SK-N-SH (cell line): ENCODE measurements at regions not wholly inside any gene's neighbourhood (a gene's known extent, or its start where the extent isn't known, plus 50 kb on each side); places are given as distances from the start of the nearest gene placed in this dataset.
A peak's percentile ranks its signal among the peaks of the same experiment; 100 is the strongest.

Experiments used
- CTCF ChIA-PET: fragments of 300-600, 350-600 bp; formaldehyde crosslinking; extraction: SDS; loops from one replicate; lab custom pipeline; 2021; lab: Yijun Ruan, JAX
- POLR2A ChIA-PET: fragments of 350-600 bp; sonication (Branson Sonifier 250); formaldehyde crosslinking; extraction: SDS; loops from one replicate; lab custom pipeline; 2020; ENCODE audit warnings: antibody characterized with exemption, inconsistent platforms; lab: Yijun Ruan, JAX
- DNase-seq: peaks from one replicate; pipeline ENCODE4 v3.0.0; 2012
- H2AFZ ChIP-seq: fragments of 200-600 bp; sonication (generic); 2 replicates; pipeline ENCODE4 v1.8.1; 2016; ENCODE audit warnings: antibody characterized with exemption, mild to moderate bottlenecking, low read depth
- H3F3A ChIP-seq: fragments of 200-600 bp; sonication (generic); replicated peaks from 2 replicates; pipeline ENCODE3; 2016; ENCODE audit warnings: antibody characterized with exemption, mild to moderate bottlenecking; ENCODE audit not compliant: insufficient read depth
- H3K27ac ChIP-seq, 2 experiments: fragments of 200-500 bp in 1 of 2; fragments of 200-600 bp in 1 of 2; sonication (Bioruptor generic) in 1 of 2; sonication (generic), shearing (Covaris generic) in 1 of 2; 2 replicates each; pipeline versions ENCODE4 v1.5.1 to v1.6.1; 2014 to 2016; ENCODE audit warnings: low read depth in 2 of 2, inconsistent platforms in 1 of 2, low read length in 1 of 2, mild to moderate bottlenecking in 1 of 2, mixed read lengths in 1 of 2
- H3K27me3 ChIP-seq: fragments of 200-600 bp; sonication (generic), shearing (Covaris generic); 2 replicates; pipeline ENCODE4 v1.6.1; 2016; ENCODE audit warnings: mixed run types; ENCODE audit not compliant: insufficient read depth
- H3K36me3 ChIP-seq, 2 experiments: fragments of 200-500 bp in 1 of 2; fragments of 200-600 bp in 1 of 2; sonication (Bioruptor generic) in 1 of 2; sonication (generic) in 1 of 2; replicated peaks in 1 of 2; 2 replicates each; pipeline versions ENCODE3 to v1.5.1; 2014 to 2016; ENCODE audit warnings: low read length in 1 of 2, mild to moderate bottlenecking in 1 of 2; ENCODE audit not compliant: insufficient read depth in 2 of 2, control insufficient read depth in 1 of 2
- H3K4me1 ChIP-seq, 2 experiments: fragments of 200-500 bp in 1 of 2; fragments of 200-600 bp in 1 of 2; sonication (Bioruptor generic) in 1 of 2; sonication (generic), shearing (Covaris generic) in 1 of 2; 2 replicates each; pipeline versions ENCODE4 v1.5.1 to v1.6.1; 2014 to 2016; ENCODE audit warnings: low read depth in 1 of 2, low read length in 1 of 2, mixed run types in 1 of 2; ENCODE audit not compliant: insufficient read depth in 2 of 2, control insufficient read depth in 1 of 2
- H3K4me2 ChIP-seq: fragments of 200-600 bp; sonication (generic), shearing (Covaris generic); 2 replicates; pipeline ENCODE4 v1.6.1; 2017; ENCODE audit warnings: mixed run types
- H3K4me3 ChIP-seq, 2 experiments: fragments of 200-500 bp in 1 of 2; fragments of 200-600 bp in 1 of 2; sonication (Bioruptor generic) in 1 of 2; sonication (generic), shearing (Covaris generic) in 1 of 2; 2 replicates each; pipeline versions ENCODE4 v1.5.1 to v1.8.1; 2014 to 2016; ENCODE audit warnings: low read depth in 2 of 2, inconsistent platforms in 1 of 2, low read length in 1 of 2, mild to moderate bottlenecking in 1 of 2, mixed read lengths in 1 of 2, moderate library complexity in 1 of 2
- H3K79me2 ChIP-seq: fragments of 200-600 bp; sonication (generic); 2 replicates; pipeline ENCODE4 v1.8.1; 2017; ENCODE audit warnings: mild to moderate bottlenecking; ENCODE audit not compliant: insufficient read depth
- H3K9ac ChIP-seq: fragments of 200-600 bp; sonication (generic); 2 replicates; pipeline ENCODE4 v1.6.1; 2017; ENCODE audit warnings: mixed run types
- H3K9me2 ChIP-seq: fragments of 200-600 bp; sonication (generic); 2 replicates; pipeline ENCODE4 v1.6.1; 2017; ENCODE audit warnings: mixed run types
- H3K9me3 ChIP-seq: fragments of 200-600 bp; sonication (generic); 2 replicates; pipeline ENCODE4 v1.6.1; 2017; ENCODE audit warnings: mixed run types, mild to moderate bottlenecking, moderate library complexity
- H4K20me1 ChIP-seq: fragments of 200-600 bp; sonication (generic); 2 replicates; pipeline ENCODE4 v1.6.1; 2017; ENCODE audit warnings: mild to moderate bottlenecking, mixed run types; ENCODE audit not compliant: insufficient read depth
- FOXJ3 ChIP-seq: sonication (generic); formaldehyde crosslinking; IDR thresholded peaks from 2 replicates; pipeline ENCODE4 v1.5.1; 2020; ENCODE audit warnings: mild to moderate bottlenecking, missing genetic modification reagents
- FOXM1 ChIP-seq: IDR thresholded peaks from 2 replicates; pipeline ENCODE4 v1.4.0; 2012; ENCODE audit warnings: low read depth, mild to moderate bottlenecking
- NRF1 ChIP-seq: IDR thresholded peaks from 2 replicates; pipeline ENCODE4 v1.6.1; 2012; ENCODE audit warnings: low read depth, mild to moderate bottlenecking, low read length
- POLR2AphosphoS5 ChIP-seq: IDR thresholded peaks from 2 replicates; pipeline ENCODE4 v1.6.1; 2012; ENCODE audit warnings: low read depth, low read length
- RAD21 ChIP-seq: IDR thresholded peaks from 2 replicates; pipeline ENCODE4 v1.6.1; 2012; ENCODE audit warnings: mild to moderate bottlenecking, low read length
- RXRA ChIP-seq: IDR thresholded peaks from 2 replicates; pipeline ENCODE4 v1.4.0; 2012; ENCODE audit warnings: low read depth, mild to moderate bottlenecking, borderline replicate concordance
- TAF1 ChIP-seq: IDR thresholded peaks from 2 replicates; pipeline ENCODE4 v1.6.1; 2012; ENCODE audit warnings: low read depth, mild to moderate bottlenecking, low read length, moderate library complexity, borderline replicate concordance
- TCF12 ChIP-seq: IDR thresholded peaks from 2 replicates; pipeline ENCODE4 v1.4.0; 2012
- TEAD4 ChIP-seq: IDR thresholded peaks from 2 replicates; pipeline ENCODE4 v1.4.0; 2012; ENCODE audit warnings: mild to moderate bottlenecking, borderline replicate concordance; ENCODE audit not compliant: insufficient read depth
- WGBS: methylation state at CpG from one replicate; pipeline ENCODE4 v1.1.6; 2017; ENCODE audit warnings: low lambda C conversion rate; 5-methylcytosine and 5-hydroxymethylcytosine counted together
- TF ChIP-seq, protein P1 (sequence below): fragments of 150-350 bp; IDR thresholded peaks from 2 replicates; pipeline ENCODE4 v1.6.1; 2017; ENCODE audit warnings: antibody characterized with exemption, low read length, low read depth, borderline replicate concordance
- TF ChIP-seq, protein P2 (sequence below): IDR thresholded peaks from 2 replicates; pipeline ENCODE4 v1.4.0; 2012; ENCODE audit warnings: low read depth, borderline replicate concordance
- TF ChIP-seq, protein P3 (sequence below): fragments of 200-600 bp; sonication (generic); IDR thresholded peaks from 2 replicates; pipeline ENCODE4 v1.6.1; 2017; ENCODE audit warnings: antibody characterized with exemption, mild to moderate bottlenecking, moderate library complexity

DNA sequence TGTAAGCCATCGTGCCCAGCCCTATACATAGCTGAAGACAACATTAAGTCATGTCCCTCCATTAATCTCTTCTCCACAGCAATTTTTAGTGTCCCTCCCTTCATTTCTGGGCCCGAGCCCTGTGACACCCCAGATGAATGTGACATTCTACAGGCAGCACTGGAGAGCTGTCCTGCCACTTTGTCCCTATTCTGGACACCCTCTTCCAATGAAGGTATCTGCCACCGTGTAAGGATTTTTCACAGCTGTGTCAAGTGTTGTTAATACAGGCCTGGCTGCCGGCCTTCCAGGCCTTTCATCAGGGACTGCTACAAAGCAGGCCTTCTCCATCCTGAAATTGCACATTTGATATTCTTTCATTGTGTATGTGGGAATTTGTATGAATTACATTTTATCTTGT is 62.0 kb upstream of the SLC28A3 start (continued):
- TF ChIP-seq, protein P1, sequence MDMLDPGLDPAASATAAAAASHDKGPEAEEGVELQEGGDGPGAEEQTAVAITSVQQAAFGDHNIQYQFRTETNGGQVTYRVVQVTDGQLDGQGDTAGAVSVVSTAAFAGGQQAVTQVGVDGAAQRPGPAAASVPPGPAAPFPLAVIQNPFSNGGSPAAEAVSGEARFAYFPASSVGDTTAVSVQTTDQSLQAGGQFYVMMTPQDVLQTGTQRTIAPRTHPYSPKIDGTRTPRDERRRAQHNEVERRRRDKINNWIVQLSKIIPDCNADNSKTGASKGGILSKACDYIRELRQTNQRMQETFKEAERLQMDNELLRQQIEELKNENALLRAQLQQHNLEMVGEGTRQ, result no peak
- TF ChIP-seq FOXM1 (no peak), TCF12 (no peak), NRF1 (no peak)

DNA sequence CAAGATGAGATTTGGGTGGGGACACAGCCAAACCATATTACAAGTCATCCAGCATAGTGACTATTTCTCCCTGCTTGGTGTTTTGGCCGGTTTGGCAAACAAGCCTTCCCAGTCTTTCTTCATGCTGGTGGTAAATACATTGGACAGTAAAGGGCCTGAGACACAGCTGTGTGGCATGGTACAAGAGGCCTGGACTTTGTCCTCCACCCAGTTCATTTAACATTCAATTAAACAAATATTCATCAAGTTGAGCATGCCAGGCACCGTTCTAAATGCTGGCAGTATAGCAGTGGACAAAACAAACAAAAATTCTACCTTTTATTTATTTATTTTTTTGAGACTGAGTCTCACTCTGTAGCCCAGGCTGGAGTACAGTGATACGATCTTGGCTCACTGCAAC is 62.7 kb upstream of the SLC28A3 start:
- Histone ChIP-seq H3K4me1 (no peaks in the 10 kb centered on the region), H3K4me2 (no peak overlapping the region), H3K9me2 (no peaks in the 10 kb centered on the region), H3K27me3 (no peaks in the 10 kb centered on the region), H2AFZ (no peak overlapping the region), H3K36me3 (no peaks in the 10 kb centered on the region), H3K9me3 (no peaks in the 10 kb centered on the region), H4K20me1 (no peaks in the 10 kb centered on the region), H3F3A (no peaks in the 10 kb centered on the region), H3K27ac (no peak overlapping the region), H3K9ac (no peak overlapping the region), H3K79me2 (no peaks in the 10 kb centered on the region), H3K4me3 (no peak overlapping the region)
- POLR2A ChIA-PET, result no interaction called here
- DNase-seq, result no peak
- no peak for TF ChIP-seq TAF1
- no peak for TF ChIP-seq POLR2AphosphoS5
- TF ChIP-seq TEAD4, result no peak
- TF ChIP-seq, protein P2, sequence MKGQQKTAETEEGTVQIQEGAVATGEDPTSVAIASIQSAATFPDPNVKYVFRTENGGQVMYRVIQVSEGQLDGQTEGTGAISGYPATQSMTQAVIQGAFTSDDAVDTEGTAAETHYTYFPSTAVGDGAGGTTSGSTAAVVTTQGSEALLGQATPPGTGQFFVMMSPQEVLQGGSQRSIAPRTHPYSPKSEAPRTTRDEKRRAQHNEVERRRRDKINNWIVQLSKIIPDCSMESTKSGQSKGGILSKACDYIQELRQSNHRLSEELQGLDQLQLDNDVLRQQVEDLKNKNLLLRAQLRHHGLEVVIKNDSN, result no peak
- TF ChIP-seq RXRA, result no peak
- CTCF ChIA-PET, result interaction anchor here (0.8 to 1.8 kb wide), 8 partner anchors 8 to 1207 kb away, joined by 3 to 7 read pairs (median 5); no protein-coding TSS in a partner anchor
- WGBS, result 36% methylated on average over 2 of the region's 3 CpGs

DNA sequence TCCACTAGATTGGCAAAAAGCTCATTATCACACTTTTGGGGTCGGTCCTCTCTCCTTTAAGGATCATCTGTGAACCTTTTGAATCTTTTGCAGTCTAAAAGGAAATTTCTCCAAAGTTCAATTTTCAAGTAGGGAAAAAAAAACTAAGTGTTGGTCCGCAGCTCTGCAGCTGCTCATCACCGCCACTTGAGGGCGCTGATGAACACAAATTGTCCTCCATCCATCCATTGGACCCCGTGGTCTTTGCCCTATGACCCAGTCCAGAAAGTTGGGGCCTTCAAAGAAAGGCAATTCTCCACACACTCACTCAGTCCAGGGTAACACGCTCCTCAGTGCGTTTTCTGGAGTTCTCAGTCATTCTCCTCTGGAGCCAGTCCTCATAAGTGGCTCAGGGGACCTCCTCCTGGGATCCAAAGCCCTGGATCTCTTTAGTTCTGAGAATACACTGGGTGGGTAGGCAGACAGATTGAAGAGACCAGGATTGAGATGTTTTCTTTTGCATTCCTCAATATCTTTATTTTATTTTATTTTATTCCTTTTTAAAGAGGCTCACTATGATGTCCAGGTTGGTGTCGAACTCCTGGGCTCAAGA is 63.6 kb upstream of the SLC28A3 start:
- Histone ChIP-seq H3K9ac (no peak overlapping the region), H3K9me2 (no peaks in the 10 kb centered on the region), H3F3A (no peaks in the 10 kb centered on the region), H3K4me2 (no peak overlapping the region), H3K27me3 (no peaks in the 10 kb centered on the region), H3K79me2 (no peaks in the 10 kb centered on the region), H3K27ac (no peak overlapping the region), H3K36me3 (no peaks in the 10 kb centered on the region), H3K4me3 (peak overlapping the region in 1 of 2 experiments; percentile 37; a peak in 1 of 4 replicates), H2AFZ (no peak overlapping the region), H3K4me1 (no peaks in the 10 kb centered on the region), H3K9me3 (no peaks in the 10 kb centered on the region), H4K20me1 (no peaks in the 10 kb centered on the region)
- POLR2A ChIA-PET, result no interaction called here
- peak; percentile 58 for DNase-seq
- CTCF ChIA-PET, result interaction anchor here (0.8 to 1.8 kb wide), 9 partner anchors 9 to 1206 kb away, joined by 3 to 7 read pairs (median 5); no protein-coding TSS in a partner anchor
- 36% methylated on average over 8 of the region's 8 CpGs for WGBS
- no peak for TF ChIP-seq FOXJ3 (CRISPR knock-in tag)
- TF ChIP-seq, protein P3, sequence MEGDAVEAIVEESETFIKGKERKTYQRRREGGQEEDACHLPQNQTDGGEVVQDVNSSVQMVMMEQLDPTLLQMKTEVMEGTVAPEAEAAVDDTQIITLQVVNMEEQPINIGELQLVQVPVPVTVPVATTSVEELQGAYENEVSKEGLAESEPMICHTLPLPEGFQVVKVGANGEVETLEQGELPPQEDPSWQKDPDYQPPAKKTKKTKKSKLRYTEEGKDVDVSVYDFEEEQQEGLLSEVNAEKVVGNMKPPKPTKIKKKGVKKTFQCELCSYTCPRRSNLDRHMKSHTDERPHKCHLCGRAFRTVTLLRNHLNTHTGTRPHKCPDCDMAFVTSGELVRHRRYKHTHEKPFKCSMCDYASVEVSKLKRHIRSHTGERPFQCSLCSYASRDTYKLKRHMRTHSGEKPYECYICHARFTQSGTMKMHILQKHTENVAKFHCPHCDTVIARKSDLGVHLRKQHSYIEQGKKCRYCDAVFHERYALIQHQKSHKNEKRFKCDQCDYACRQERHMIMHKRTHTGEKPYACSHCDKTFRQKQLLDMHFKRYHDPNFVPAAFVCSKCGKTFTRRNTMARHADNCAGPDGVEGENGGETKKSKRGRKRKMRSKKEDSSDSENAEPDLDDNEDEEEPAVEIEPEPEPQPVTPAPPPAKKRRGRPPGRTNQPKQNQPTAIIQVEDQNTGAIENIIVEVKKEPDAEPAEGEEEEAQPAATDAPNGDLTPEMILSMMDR, result peak; percentile 49
- peak; percentile 55 for TF ChIP-seq RAD21
- TF ChIP-seq, all 33 proteins: peak for 2
